Activated naive CD4-positive, alpha-beta T cell treated with anti-CD3 and anti-CD28 coated beads, Interleukin-2, amount 10 ng/mL, durations not matched to agents 7 days and 5 days (primary cell): ENCODE measurements at regions not wholly inside any gene's neighbourhood (a gene's known extent, or its start where the extent isn't known, plus 50 kb on each side); places are given as distances from the start of the nearest gene placed in this dataset.
A peak's percentile ranks its signal among the peaks of the same experiment; 100 is the strongest.

Source experiments
- CTCF ChIA-PET: fragments of 350-600 bp; sonication (Branson Sonifier 250); formaldehyde crosslinking; loops from one replicate; lab custom pipeline; 2021; ENCODE audit warnings: antibody characterized with exemption; lab: Charles Lee
- DNase-seq: peaks from one replicate; pipeline ENCODE4 v3.0.0-alpha.2; 2020
- H3K27ac Mint-ChIP-seq: one replicate; pipeline ENCODE4 v1.8.0; 2021; ENCODE audit warnings: mild to moderate bottlenecking, moderate library complexity, mixed read lengths
- H3K27me3 Mint-ChIP-seq: one replicate; pipeline ENCODE4 v1.8.0; 2021; ENCODE audit warnings: mild to moderate bottlenecking, mixed read lengths
- H3K36me3 Mint-ChIP-seq: one replicate; pipeline ENCODE4 v1.8.0; 2021; ENCODE audit warnings: mixed read lengths
- H3K4me1 Mint-ChIP-seq: one replicate; pipeline ENCODE4 v1.8.0; 2021; ENCODE audit warnings: mixed read lengths
- H3K4me3 Mint-ChIP-seq: one replicate; pipeline ENCODE4 v1.8.0; 2021; ENCODE audit warnings: mild to moderate bottlenecking, moderate library complexity, mixed read lengths
- H3K9me3 Mint-ChIP-seq: one replicate; pipeline ENCODE4 v1.8.0; 2021; ENCODE audit warnings: mixed read lengths

GRCh38 chr9:587527-587926 is 254.0 kb upstream of the DMRT1 start:
- CTCF ChIA-PET = no interaction called here
- Mint-ChIP-seq H3K4me3 (no peak overlapping the region), H3K27ac (no peak overlapping the region), H3K27me3 (no peaks in the 10 kb centered on the region), H3K36me3 (no peaks in the 10 kb centered on the region), H3K9me3 (no peaks in the 10 kb centered on the region), H3K4me1 (peaks cover 6% of the 10 kb centered on the region)
- no peak for DNase-seq

- CTCF ChIA-PET = no interaction called here
- Mint-ChIP-seq H3K9me3 (no peaks in the 10 kb centered on the region), H3K4me1 (peaks cover 6% of the 10 kb centered on the region), H3K4me3 (no peak overlapping the region), H3K27ac (no peak overlapping the region), H3K36me3 (no peaks in the 10 kb centered on the region), H3K27me3 (no peaks in the 10 kb centered on the region)
- DNase-seq = no peak
Observed at GRCh38 chr9:588981-589380, 252.5 kb upstream of the DMRT1 start.

GRCh38 chr9:589723-590122 is 251.8 kb upstream of the DMRT1 start:
- DNase-seq = no peak

GRCh38 chr9:591292-591691 is 250.2 kb upstream of the DMRT1 start:
- H3K36me3 Mint-ChIP-seq = no peaks in the 10 kb centered on the region
- H3K9me3 Mint-ChIP-seq = no peaks in the 10 kb centered on the region
- no peaks in the 10 kb centered on the region for H3K27me3 Mint-ChIP-seq
- no peak overlapping the region for H3K4me3 Mint-ChIP-seq
- peaks cover 6% of the 10 kb centered on the region for H3K4me1 Mint-ChIP-seq
- CTCF ChIA-PET = interaction anchor here (1.2 kb wide), 1 partner anchor 17 kb away, joined by 3 read pairs; no protein-coding TSS in a partner anchor
- no peak for DNase-seq
- no peak overlapping the region for H3K27ac Mint-ChIP-seq

More at GRCh38 chr9:589723-590122, 251.8 kb upstream of the DMRT1 start:
- peaks cover 6% of the 10 kb centered on the region for H3K4me1 Mint-ChIP-seq
- H3K4me3 Mint-ChIP-seq = no peak overlapping the region
- no peak overlapping the region for H3K27ac Mint-ChIP-seq
- CTCF ChIA-PET = no interaction called here
- no peaks in the 10 kb centered on the region for H3K27me3 Mint-ChIP-seq
- H3K9me3 Mint-ChIP-seq = no peaks in the 10 kb centered on the region
- H3K36me3 Mint-ChIP-seq = no peaks in the 10 kb centered on the region

GRCh38 chr9:592225-592624 is 249.3 kb upstream of the DMRT1 start:
- H3K27me3 Mint-ChIP-seq = no peaks in the 10 kb centered on the region
- H3K9me3 Mint-ChIP-seq = no peaks in the 10 kb centered on the region
- no peak overlapping the region for H3K27ac Mint-ChIP-seq
- H3K4me3 Mint-ChIP-seq = no peak overlapping the region
- no peaks in the 10 kb centered on the region for H3K36me3 Mint-ChIP-seq
- CTCF ChIA-PET = interaction anchor here (1.2 kb wide), 1 partner anchor 16 kb away, joined by 3 read pairs; no protein-coding TSS in a partner anchor
- no peak for DNase-seq
- H3K4me1 Mint-ChIP-seq = peaks cover 6% of the 10 kb centered on the region

- H3K36me3 Mint-ChIP-seq = no peaks in the 10 kb centered on the region
- no peaks in the 10 kb centered on the region for H3K9me3 Mint-ChIP-seq
- H3K27ac Mint-ChIP-seq = no peak overlapping the region
- CTCF ChIA-PET = no interaction called here
- H3K4me3 Mint-ChIP-seq = no peak overlapping the region
- no peaks in the 10 kb centered on the region for H3K27me3 Mint-ChIP-seq
- peaks cover 6% of the 10 kb centered on the region for H3K4me1 Mint-ChIP-seq
- no peak for DNase-seq
Observed at GRCh38 chr9:592733-593132, 248.8 kb upstream of the DMRT1 start.

- no peak for DNase-seq
- Mint-ChIP-seq H3K36me3 (no peaks in the 10 kb centered on the region), H3K4me1 (peaks cover 6% of the 10 kb centered on the region), H3K27me3 (no peaks in the 10 kb centered on the region), H3K4me3 (no peak overlapping the region), H3K9me3 (no peaks in the 10 kb centered on the region), H3K27ac (no peak overlapping the region)
- CTCF ChIA-PET = no interaction called here
Observed at GRCh38 chr9:593809-594208, 247.7 kb upstream of the DMRT1 start.

GRCh38 chr9:596703-597102 is 244.8 kb upstream of the DMRT1 start:
- H3K4me1 Mint-ChIP-seq = no peaks in the 10 kb centered on the region
- no peak overlapping the region for H3K4me3 Mint-ChIP-seq
- DNase-seq = no peak
- no peak overlapping the region for H3K27ac Mint-ChIP-seq
- no peaks in the 10 kb centered on the region for H3K36me3 Mint-ChIP-seq
- CTCF ChIA-PET = interaction anchor here (1.2 kb wide), 1 partner anchor 14 kb away, joined by 3 read pairs; no protein-coding TSS in a partner anchor
- no peaks in the 10 kb centered on the region for H3K9me3 Mint-ChIP-seq
- H3K27me3 Mint-ChIP-seq = no peaks in the 10 kb centered on the region

GRCh38 chr9:600006-600405 is 241.5 kb upstream of the DMRT1 start:
- Mint-ChIP-seq H3K9me3 (no peaks in the 10 kb centered on the region), H3K27ac (no peak overlapping the region), H3K36me3 (no peaks in the 10 kb centered on the region), H3K4me3 (no peak overlapping the region), H3K27me3 (no peaks in the 10 kb centered on the region), H3K4me1 (no peaks in the 10 kb centered on the region)
- no peak for DNase-seq
- CTCF ChIA-PET = no interaction called here

- Mint-ChIP-seq H3K4me3 (no peak overlapping the region), H3K27me3 (no peaks in the 10 kb centered on the region), H3K9me3 (no peaks in the 10 kb centered on the region), H3K36me3 (no peaks in the 10 kb centered on the region), H3K27ac (no peak overlapping the region), H3K4me1 (no peaks in the 10 kb centered on the region)
- no peak for DNase-seq
- CTCF ChIA-PET = no interaction called here
Observed at GRCh38 chr9:602716-603115, 238.8 kb upstream of the DMRT1 start.

GRCh38 chr9:603126-603525 is 238.4 kb upstream of the DMRT1 start:
- no peaks in the 10 kb centered on the region for H3K27me3 Mint-ChIP-seq
- CTCF ChIA-PET = no interaction called here
- H3K27ac Mint-ChIP-seq = no peak overlapping the region
- H3K4me3 Mint-ChIP-seq = no peak overlapping the region
- H3K36me3 Mint-ChIP-seq = no peaks in the 10 kb centered on the region
- no peak for DNase-seq
- no peaks in the 10 kb centered on the region for H3K9me3 Mint-ChIP-seq
- H3K4me1 Mint-ChIP-seq = no peaks in the 10 kb centered on the region

GRCh38 chr9:607417-607816 is 234.1 kb upstream of the DMRT1 start:
- Mint-ChIP-seq H3K4me3 (no peak overlapping the region), H3K27me3 (no peaks in the 10 kb centered on the region), H3K9me3 (no peaks in the 10 kb centered on the region), H3K4me1 (no peaks in the 10 kb centered on the region), H3K36me3 (no peaks in the 10 kb centered on the region), H3K27ac (no peak overlapping the region)
- no peak for DNase-seq
- CTCF ChIA-PET = no interaction called here

GRCh38 chr9:613771-614347 is 227.6 kb upstream of the DMRT1 start:
- no peaks in the 10 kb centered on the region for H3K9me3 Mint-ChIP-seq

GRCh38 chr9:614431-614830 is 227.1 kb upstream of the DMRT1 start:
- H3K4me1 Mint-ChIP-seq = peaks cover 5% of the 10 kb centered on the region
- no peaks in the 10 kb centered on the region for H3K36me3 Mint-ChIP-seq
- no peaks in the 10 kb centered on the region for H3K27me3 Mint-ChIP-seq
- CTCF ChIA-PET = interaction anchor here (0.6 to 7.5 kb wide), 5 partner anchors 63 to 345 kb away, joined by 4 to 138 read pairs (median 4); no protein-coding TSS in a partner anchor
- H3K4me3 Mint-ChIP-seq = no peak overlapping the region
- no peak for DNase-seq
- no peaks in the 10 kb centered on the region for H3K9me3 Mint-ChIP-seq
- no peak overlapping the region for H3K27ac Mint-ChIP-seq

More at GRCh38 chr9:613771-614347, 227.6 kb upstream of the DMRT1 start:
- Mint-ChIP-seq H3K27me3 (no peaks in the 10 kb centered on the region), H3K36me3 (no peaks in the 10 kb centered on the region), H3K27ac (no peak overlapping the region), H3K4me1 (peaks cover 5% of the 10 kb centered on the region), H3K4me3 (no peak overlapping the region)
- DNase-seq = peak; percentile 46
- CTCF ChIA-PET = interaction anchor here (0.6 to 7.5 kb wide), 10 partner anchors 36 to 346 kb away, joined by 3 to 138 read pairs (median 4); no protein-coding TSS in a partner anchor

- Mint-ChIP-seq H3K27me3 (no peaks in the 10 kb centered on the region), H3K27ac (no peak overlapping the region), H3K4me3 (no peak overlapping the region), H3K4me1 (peaks cover 5% of the 10 kb centered on the region), H3K9me3 (no peaks in the 10 kb centered on the region), H3K36me3 (no peaks in the 10 kb centered on the region)
- no peak for DNase-seq
- CTCF ChIA-PET = interaction anchor here (0.7 to 7.5 kb wide), 4 partner anchors 144 to 192 kb away, joined by 3 to 138 read pairs (median 3); no protein-coding TSS in a partner anchor
Observed at GRCh38 chr9:615756-616155, 225.7 kb upstream of the DMRT1 start.
